Activated naive CD4-positive, alpha-beta T cell treated with Interleukin-2 at 50 U/mL for 16 hours (primary cell): ENCODE measurements at regions not wholly inside any gene's neighbourhood (a gene's known extent, or its start where the extent isn't known, plus 50 kb on each side); places are given as distances from the start of the nearest gene placed in this dataset.

Experiments used
- DNase-seq: peaks from one replicate; pipeline ENCODE4 v3.0.0-alpha.2; 2020

DNA sequence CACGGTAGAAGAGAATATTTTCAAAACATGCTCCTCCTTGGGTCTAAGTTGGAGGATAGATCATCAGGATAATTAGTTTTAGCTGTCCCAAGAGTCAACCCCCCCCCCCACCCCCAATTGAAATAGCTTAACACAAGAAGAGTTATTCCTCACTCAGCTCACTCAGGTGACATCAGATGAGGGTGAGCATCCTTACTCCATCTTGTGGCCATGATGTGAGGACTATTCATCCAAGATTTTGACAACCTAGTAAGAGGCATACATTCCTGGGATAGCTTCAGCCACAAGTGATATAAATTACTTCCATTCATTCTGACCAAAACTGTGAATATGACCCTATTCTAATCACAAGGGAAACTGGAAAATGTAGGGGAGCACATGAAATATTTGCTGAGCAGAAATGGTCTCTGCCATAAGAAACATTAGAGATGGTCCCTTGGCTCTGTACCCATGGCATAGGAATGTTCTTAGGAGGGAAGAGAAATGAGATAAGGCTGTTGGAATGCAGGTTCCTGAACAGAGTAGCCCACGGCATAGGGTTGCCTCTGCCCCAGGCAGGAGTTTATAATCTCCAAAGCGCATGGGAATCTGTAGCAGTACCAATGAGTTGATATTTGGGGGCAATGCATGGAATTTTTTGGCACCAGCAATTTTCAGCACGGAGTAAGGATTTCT is 257.2 kb downstream of the CYRIA start:
- DNase-seq: no peak

GRCh38 chr2:16407358-16407757 is 258.3 kb downstream of the CYRIA start:
- no peak for DNase-seq

DNA sequence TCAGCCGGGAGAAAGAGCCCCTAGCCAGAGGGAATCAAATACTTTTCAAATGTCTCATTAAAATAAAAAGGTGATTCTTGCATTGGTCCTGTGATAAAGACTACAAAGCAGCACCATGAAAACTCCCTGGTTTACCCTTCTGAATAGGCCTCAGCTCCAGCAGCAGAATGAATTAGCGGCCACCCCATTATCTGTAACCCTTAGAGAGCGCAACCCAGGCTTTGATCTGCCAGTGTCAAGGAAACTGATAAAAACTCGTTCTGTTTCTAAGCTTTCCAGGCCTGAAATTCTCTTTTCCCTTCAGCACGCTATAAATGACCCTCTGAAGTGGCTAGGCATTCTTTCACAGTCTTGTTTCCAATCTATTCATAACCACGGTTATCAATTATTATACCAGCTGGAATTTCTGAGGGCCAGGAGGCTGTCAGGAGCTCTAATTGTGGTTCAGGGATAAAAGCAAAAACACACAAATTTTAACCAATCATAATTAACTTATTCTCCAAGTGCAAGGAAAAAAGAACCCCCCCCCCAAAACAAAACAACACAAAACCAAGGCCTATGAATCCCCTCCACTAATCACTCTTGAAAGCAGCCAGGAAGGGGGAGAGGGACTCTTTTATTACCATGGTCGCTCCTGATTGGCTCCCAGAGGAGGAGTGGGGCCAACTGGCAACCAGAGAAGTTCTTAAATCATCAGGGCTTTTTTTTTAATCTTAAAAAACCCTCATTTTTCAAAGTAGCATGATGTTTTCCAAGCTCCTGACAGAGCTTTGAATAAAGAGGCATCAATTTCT is 258.9 kb downstream of the CYRIA start:
- no peak for DNase-seq

GRCh38 chr2:16405551-16405950 is 260.1 kb downstream of the CYRIA start:
- no peak for DNase-seq

- DNase-seq: no peak
These were observed 260.9 kb downstream of the CYRIA start for GRCh38 chr2:16404551-16405300.

DNA sequence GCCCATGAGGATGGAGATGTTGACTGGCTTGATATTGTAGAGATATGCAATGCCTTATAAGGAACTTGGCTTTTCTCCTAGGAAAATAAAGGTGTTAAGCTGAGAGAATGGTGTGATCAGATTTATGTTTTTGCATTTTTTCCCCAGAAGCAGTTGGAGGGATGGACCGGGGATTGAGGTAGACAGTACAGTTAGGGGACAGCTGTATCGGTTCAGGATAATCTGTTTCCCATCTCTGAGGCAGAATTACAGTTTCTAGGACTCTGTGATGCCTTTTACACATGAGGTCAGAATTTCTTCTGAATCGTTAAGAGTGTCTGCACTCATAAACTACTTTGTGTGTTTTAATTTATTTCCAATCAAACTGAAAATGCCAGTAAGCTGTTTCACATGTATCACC is 261.5 kb downstream of the CYRIA start:
- DNase-seq: no peak

- DNase-seq: no peak
These were observed 262.7 kb downstream of the CYRIA start for GRCh38 chr2:16402891-16403290.

GRCh38 chr2:16401761-16402300 is 263.8 kb downstream of the CYRIA start:
- no peak for DNase-seq

DNA sequence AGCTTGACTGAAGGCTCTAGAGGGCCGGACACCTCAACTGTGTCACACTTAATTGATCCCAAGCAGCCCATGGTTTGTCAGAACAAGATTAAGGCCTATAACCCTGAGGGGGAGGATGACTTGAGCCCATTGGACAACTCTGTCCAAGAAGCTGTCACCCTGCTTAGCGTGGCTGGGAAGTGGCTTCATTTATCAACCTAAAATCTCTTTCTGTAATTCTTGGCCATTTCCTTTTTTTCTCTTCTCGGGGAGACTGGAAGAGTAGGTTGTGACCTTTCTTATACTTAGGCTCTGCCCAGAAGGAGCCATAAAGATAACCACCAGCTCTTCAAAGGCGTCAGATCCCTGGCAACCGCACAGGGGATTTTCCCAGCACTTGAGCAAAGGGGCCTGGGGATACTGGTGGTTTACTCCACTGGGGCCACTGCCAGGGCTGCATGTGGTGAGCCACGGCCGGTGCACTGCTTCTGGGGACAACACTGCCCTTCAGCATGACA is 265.5 kb downstream of the CYRIA start:
- DNase-seq: no peak

DNA sequence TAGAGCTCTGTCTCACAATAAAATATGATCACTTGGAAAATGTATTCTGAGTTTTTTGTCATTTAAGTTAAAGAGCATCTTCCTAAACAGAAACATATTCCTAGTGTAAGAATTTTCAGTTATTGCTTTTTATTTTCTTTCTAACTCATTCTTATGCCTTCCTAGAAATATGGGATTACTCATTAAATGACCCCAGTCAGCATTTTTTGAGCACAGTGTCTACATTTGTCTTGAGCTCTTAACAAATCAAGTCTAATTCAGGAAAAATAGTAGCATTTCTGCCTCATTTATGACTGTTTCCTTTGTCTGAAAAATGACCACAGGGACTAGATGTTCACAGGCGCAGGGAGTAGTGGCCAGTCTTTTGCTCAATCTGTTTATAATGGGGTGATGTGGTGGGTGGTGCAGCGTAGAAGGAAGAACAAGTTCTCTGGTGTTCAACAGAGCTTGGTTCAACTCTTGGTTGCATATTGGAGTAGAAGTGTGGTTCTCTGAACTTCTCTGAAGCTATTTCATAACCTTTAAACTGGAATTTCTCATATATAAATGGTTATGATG is 267.1 kb downstream of the CYRIA start:
- DNase-seq: no peak

- DNase-seq: no peak
These were observed 267.8 kb downstream of the CYRIA start for GRCh38 chr2:16397681-16398475.

GRCh38 chr2:16396986-16397385 is 268.6 kb downstream of the CYRIA start:
- no peak for DNase-seq

- no peak for DNase-seq
These were observed 269.5 kb downstream of the CYRIA start for GRCh38 chr2:16396171-16396570.

DNA sequence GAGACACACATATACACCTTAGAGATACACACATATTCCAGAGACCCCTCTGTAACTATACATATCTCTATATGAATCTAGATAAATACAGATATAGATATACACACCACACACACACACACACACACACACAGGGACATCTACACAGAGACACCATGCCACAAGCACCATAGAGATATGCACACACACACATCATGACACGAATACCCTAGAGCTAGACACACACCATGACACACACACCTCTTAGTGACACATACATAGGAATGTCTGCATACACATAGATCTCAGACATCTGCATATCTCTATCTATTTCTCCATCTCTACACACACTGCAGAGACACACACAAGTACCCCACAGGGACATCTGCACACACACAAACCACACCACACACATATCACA is 270.0 kb downstream of the CYRIA start:
- DNase-seq: no peak

DNA sequence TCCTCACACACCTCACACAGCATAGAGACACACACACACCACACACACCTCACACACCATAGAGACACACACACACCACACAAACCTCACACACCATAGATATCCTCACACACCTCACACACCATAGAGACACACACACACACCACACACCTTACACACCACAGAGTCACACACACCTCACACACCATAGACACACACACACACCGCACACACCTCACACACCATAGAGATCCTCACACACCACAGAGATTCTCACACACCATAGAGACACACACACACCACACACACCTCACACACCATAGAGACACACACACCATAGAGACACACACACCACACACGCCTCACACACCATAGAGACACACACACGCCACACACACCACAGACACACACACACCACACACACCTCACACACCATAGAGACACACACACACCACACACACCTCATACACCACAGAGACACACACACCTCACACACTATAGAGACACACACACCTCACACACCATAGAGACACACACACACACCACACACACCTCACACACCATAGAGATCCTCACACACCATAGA is 270.6 kb downstream of the CYRIA start:
- DNase-seq: no peak

GRCh38 chr2:16394072-16394985 is 271.3 kb downstream of the CYRIA start:
- no peak for DNase-seq

GRCh38 chr2:16393500-16394071 is 272.0 kb downstream of the CYRIA start:
- no peak for DNase-seq

DNA sequence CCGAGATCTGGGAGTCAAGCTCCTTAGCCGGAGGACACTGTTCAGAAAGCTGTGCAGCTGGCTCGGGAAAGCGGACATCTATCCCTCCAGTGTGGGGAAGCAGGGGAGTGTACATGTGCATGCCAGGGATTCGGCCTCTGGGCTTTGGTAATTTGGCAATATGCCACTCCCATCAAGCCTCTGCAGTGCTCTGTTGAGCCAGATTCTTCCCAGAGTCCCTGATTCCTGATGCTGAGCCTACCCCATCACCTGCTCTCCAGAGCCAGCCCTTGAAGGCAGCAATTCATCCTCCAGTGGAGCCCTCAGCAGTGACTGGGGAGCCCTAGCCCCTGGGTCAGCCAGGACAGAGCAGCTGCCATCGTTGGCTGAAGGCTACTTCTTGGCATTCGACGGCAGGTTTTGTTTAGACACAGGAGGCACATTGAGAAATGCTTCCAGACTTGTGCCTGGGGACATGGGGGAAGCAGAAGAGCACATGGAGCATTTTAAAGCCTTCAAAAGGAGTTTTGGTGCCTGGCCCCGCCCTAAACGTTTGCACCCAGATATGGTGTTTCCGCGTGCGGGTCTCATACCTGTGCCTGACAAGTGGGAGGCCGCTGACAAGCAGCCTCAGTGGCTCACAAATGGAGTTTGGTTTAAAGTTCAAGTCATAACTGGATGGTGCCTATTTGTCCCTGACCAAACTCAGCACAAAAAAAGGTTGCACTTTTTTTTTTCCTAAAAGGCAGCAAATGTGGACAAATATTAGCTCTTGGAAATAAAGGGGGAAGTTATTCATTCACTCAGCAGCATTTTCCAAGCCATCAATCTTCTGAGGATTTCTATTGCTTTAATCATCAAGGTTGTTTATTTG is 272.8 kb downstream of the CYRIA start:
- DNase-seq: no peak

DNA sequence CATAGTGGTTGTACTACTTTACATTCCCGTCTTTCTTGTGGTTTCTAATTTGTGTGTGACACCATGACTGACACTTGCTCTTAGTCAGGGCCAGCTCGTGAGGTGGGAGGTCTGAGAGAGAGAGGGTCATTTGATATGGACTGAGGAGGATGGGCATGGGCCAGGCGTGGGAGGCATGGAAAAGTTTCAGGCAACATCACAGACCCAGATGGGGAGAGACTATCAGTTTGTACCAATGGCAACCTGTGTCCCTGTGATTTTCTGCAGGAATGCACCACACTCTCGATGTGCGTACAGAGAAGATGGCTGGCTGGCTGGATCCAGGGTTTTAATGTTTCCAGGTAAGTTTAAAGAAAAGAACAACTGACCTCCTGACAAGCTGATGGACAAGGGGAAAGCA is 273.6 kb downstream of the CYRIA start:
- DNase-seq: no peak
